ENCODE measurements at regions not wholly inside any gene's neighbourhood (a gene's known extent, or its start where the extent isn't known, plus 50 kb on each side); places are given as distances from the start of the nearest gene placed in this dataset.

DNA sequence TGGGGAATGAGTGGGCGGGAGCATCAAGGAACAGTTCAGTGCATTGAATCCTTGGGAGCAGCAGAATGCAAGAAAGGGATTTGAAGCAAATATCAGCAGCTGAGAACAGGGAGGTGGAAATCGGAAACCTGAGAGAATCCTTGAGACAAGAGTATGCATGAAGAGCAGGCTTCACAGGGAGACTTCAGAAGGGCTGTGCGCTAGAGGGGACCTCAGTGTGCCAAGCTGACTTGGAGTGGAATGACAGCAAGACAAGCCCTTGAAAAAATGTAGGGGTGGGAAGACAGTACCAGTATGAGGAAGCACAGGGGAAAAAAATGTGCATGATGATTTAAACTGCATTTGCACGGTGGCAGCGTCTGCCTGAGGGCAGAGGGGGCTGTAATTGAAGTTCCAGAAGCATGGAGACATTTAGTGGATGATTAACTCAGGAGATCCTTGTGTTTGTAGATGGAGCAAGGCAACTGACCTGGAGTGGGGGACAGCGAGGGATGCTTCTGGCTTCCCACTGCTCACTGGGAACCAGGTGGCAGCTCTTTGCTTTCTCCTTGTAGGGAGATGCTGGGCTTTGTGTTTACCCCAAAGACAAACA lies 204.9 kb upstream of the PLET1 start:
- no peak for DNase-seq (ENCODE audit: low spot score)
- H3K4ac ChIP-seq (ENCODE audit: low read length), result no peak overlapping the region
- no peak overlapping the region for H2BK120ac ChIP-seq (ENCODE audit: low read depth, low read length)
- H3K14ac ChIP-seq (ENCODE audit: low read length), result no peak overlapping the region
- no peak overlapping the region for H3K18ac ChIP-seq (ENCODE audit: low read length)
- H2BK15ac ChIP-seq (ENCODE audit: low read length), result no peak overlapping the region
- H2BK12ac ChIP-seq (ENCODE audit: low read length), result no peak overlapping the region
- no peak overlapping the region for H3K4me2 ChIP-seq (ENCODE audit: insufficient read depth, low read length, poor library complexity, severe bottlenecking)
- no peak overlapping the region for H3K23ac ChIP-seq (ENCODE audit: low read depth, low read length, poor library complexity)
- H3K27me3 ChIP-seq (ENCODE audit: control insufficient read depth in 3 of 3, insufficient read depth in 3 of 3, low read depth in 1 of 3, low read length in 3 of 3), result no peaks in the 10 kb centered on the region
- peaks cover 0 to 6% of the 10 kb centered on the region in 2 donors for H3K4me1 ChIP-seq (ENCODE audit: control insufficient read depth in 2 of 2, insufficient read depth in 1 of 2, low read depth in 1 of 2, low read length in 2 of 2)
- no peaks in the 10 kb centered on the region for H3K79me1 ChIP-seq (ENCODE audit: low read depth, low read length)
- H2BK5ac ChIP-seq (ENCODE audit: low read length), result no peak overlapping the region
- H4K8ac ChIP-seq (ENCODE audit: low read depth, low read length), result no peak overlapping the region
- no peak overlapping the region for H3K27ac ChIP-seq (replicated peaks; ENCODE audit: low read length)
- H3K36me3 ChIP-seq (replicated peaks in 1 of 2; ENCODE audit: control insufficient read depth in 2 of 2, insufficient read depth in 2 of 2, low read length in 2 of 2), result no peaks in the 10 kb centered on the region
- no peak overlapping the region for H3K4me3 ChIP-seq (ENCODE audit: low read length in 2 of 2)
- no peaks in the 10 kb centered on the region for H3K9me3 ChIP-seq (replicated peaks in 1 of 2; ENCODE audit: control insufficient read depth in 2 of 2, insufficient read depth in 1 of 2, low read depth in 1 of 2, low read length in 2 of 2)
- H3K9ac ChIP-seq (ENCODE audit: low read depth, low read length, poor library complexity), result no peak overlapping the region
- H4K91ac ChIP-seq (ENCODE audit: low read depth, low read length, poor library complexity), result no peak overlapping the region
- H2AFZ ChIP-seq (ENCODE audit: low read length), result no peak overlapping the region
- no CpG with 5 or more reads among the region's 6 CpGs for WGBS, 2 donors (ENCODE audit: extremely low coverage in 2 of 2, insufficient read length in 2 of 2, insufficient replicate concordance in 1 of 2)
- H2AK5ac ChIP-seq (ENCODE audit: low read depth, low read length), result no peak overlapping the region

DNA sequence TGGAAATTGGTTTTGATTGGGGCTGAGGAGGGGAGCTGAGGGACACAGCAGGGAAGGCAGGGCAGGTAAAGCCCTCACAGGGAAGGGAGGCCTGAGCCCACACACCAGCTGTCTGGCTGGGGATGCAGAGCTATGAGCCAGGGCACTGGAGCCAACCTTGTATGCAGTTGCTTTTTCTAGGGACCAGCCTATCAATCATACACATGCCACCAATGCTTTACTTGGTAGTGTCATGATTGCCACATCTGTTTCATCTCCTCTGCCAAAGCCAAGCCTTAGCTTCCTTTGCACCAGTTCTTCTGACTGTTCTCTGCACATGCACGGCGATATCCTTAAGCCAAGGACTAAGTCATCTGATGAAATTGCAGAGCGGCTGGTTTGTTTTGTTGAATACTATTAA lies 207.1 kb upstream of the PLET1 start:
- Histone ChIP-seq H3K27me3 (ENCODE audit: control insufficient read depth in 3 of 3, insufficient read depth in 3 of 3, low read depth in 1 of 3, low read length in 3 of 3) (no peaks in the 10 kb centered on the region), H3K4me2 (ENCODE audit: insufficient read depth, low read length, poor library complexity, severe bottlenecking) (no peak overlapping the region), H2BK5ac (ENCODE audit: low read length) (no peak overlapping the region), H3K4me3 (ENCODE audit: low read length in 2 of 2) (no peak overlapping the region), H2AK5ac (ENCODE audit: low read depth, low read length) (no peak overlapping the region), H3K9ac (ENCODE audit: low read depth, low read length, poor library complexity) (peak overlapping the region; percentile 14), H2BK120ac (ENCODE audit: low read depth, low read length) (no peak overlapping the region), H3K4ac (ENCODE audit: low read length) (no peak overlapping the region), H3K79me1 (ENCODE audit: low read depth, low read length) (no peaks in the 10 kb centered on the region), H3K36me3 (replicated peaks in 1 of 2; ENCODE audit: control insufficient read depth in 2 of 2, insufficient read depth in 2 of 2, low read length in 2 of 2) (no peaks in the 10 kb centered on the region), H3K27ac (replicated peaks; ENCODE audit: low read length) (no peak overlapping the region), H3K23ac (ENCODE audit: low read depth, low read length, poor library complexity) (no peak overlapping the region), H2AFZ (ENCODE audit: low read length) (no peak overlapping the region), H3K4me1 (ENCODE audit: control insufficient read depth in 2 of 2, insufficient read depth in 1 of 2, low read depth in 1 of 2, low read length in 2 of 2) (peaks cover 0 to 8% of the 10 kb centered on the region in 2 donors), H3K18ac (ENCODE audit: low read length) (no peak overlapping the region), H3K9me3 (replicated peaks in 1 of 2; ENCODE audit: control insufficient read depth in 2 of 2, insufficient read depth in 1 of 2, low read depth in 1 of 2, low read length in 2 of 2) (no peaks in the 10 kb centered on the region), H2BK12ac (ENCODE audit: low read length) (no peak overlapping the region), H2BK15ac (ENCODE audit: low read length) (no peak overlapping the region), H4K8ac (ENCODE audit: low read depth, low read length) (no peak overlapping the region), H3K14ac (ENCODE audit: low read length) (no peak overlapping the region), H4K91ac (ENCODE audit: low read depth, low read length, poor library complexity) (no peak overlapping the region)
- WGBS, 2 donors (ENCODE audit: extremely low coverage in 2 of 2, insufficient read length in 2 of 2, insufficient replicate concordance in 1 of 2), result no CpG with 5 or more reads among the region's 3 CpGs
- DNase-seq (ENCODE audit: low spot score), result no peak

GRCh38 chr11:112469376-112469775 lies 208.7 kb upstream of the PLET1 start:
- Histone ChIP-seq H2AFZ (ENCODE audit: low read length) (no peak overlapping the region), H3K36me3 (replicated peaks in 1 of 2; ENCODE audit: control insufficient read depth in 2 of 2, insufficient read depth in 2 of 2, low read length in 2 of 2) (no peaks in the 10 kb centered on the region), H3K4me1 (ENCODE audit: control insufficient read depth in 2 of 2, insufficient read depth in 1 of 2, low read depth in 1 of 2, low read length in 2 of 2) (peaks cover 0 to 8% of the 10 kb centered on the region in 2 donors), H3K9me3 (replicated peaks in 1 of 2; ENCODE audit: control insufficient read depth in 2 of 2, insufficient read depth in 1 of 2, low read depth in 1 of 2, low read length in 2 of 2) (no peaks in the 10 kb centered on the region), H3K4me2 (ENCODE audit: insufficient read depth, low read length, poor library complexity, severe bottlenecking) (no peak overlapping the region), H4K91ac (ENCODE audit: low read depth, low read length, poor library complexity) (no peak overlapping the region), H4K8ac (ENCODE audit: low read depth, low read length) (no peak overlapping the region), H3K27ac (replicated peaks; ENCODE audit: low read length) (no peak overlapping the region), H2BK5ac (ENCODE audit: low read length) (no peak overlapping the region), H3K18ac (ENCODE audit: low read length) (no peak overlapping the region), H2BK12ac (ENCODE audit: low read length) (no peak overlapping the region), H2BK120ac (ENCODE audit: low read depth, low read length) (no peak overlapping the region), H3K23ac (ENCODE audit: low read depth, low read length, poor library complexity) (no peak overlapping the region), H3K14ac (ENCODE audit: low read length) (no peak overlapping the region), H3K79me1 (ENCODE audit: low read depth, low read length) (no peaks in the 10 kb centered on the region), H3K4me3 (ENCODE audit: low read length in 2 of 2) (no peak overlapping the region), H3K4ac (ENCODE audit: low read length) (no peak overlapping the region), H2AK5ac (ENCODE audit: low read depth, low read length) (no peak overlapping the region), H2BK15ac (ENCODE audit: low read length) (no peak overlapping the region), H3K9ac (ENCODE audit: low read depth, low read length, poor library complexity) (no peak overlapping the region), H3K27me3 (ENCODE audit: control insufficient read depth in 3 of 3, insufficient read depth in 3 of 3, low read depth in 1 of 3, low read length in 3 of 3) (no peaks in the 10 kb centered on the region)
- no CpG with 5 or more reads among the region's 4 CpGs for WGBS, 2 donors (ENCODE audit: extremely low coverage in 2 of 2, insufficient read length in 2 of 2, insufficient replicate concordance in 1 of 2)
- no peak for DNase-seq (ENCODE audit: low spot score)

DNA sequence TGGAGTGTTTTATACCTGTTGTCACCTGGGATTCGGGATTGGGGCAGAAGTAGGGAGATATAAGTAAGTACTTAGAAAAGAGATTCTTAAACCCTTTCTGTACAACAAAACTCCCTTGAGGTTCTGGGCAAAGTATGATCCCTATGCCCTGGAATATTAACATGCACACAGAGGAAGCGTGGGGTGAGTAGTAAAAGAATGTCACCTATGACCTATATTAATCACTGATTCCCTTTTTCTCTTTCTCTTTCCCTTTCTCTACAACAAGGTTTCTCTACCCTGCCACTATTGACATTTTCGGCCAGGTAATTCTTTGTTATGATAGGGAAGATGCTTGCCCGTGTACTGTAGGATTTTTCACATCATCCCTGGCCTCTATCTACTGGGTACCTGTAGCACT lies 209.7 kb upstream of the PLET1 start:
- H2BK15ac ChIP-seq (ENCODE audit: low read length), result no peak overlapping the region
- H3K4me2 ChIP-seq (ENCODE audit: insufficient read depth, low read length, poor library complexity, severe bottlenecking), result no peak overlapping the region
- no peak overlapping the region for H2BK5ac ChIP-seq (ENCODE audit: low read length)
- WGBS, 2 donors (ENCODE audit: extremely low coverage in 2 of 2, insufficient read length in 2 of 2, insufficient replicate concordance in 1 of 2), result no CpG with 5 or more reads among the region's 4 CpGs
- no peak overlapping the region for H2AFZ ChIP-seq (ENCODE audit: low read length)
- peaks cover 0 to 5% of the 10 kb centered on the region in 2 donors for H3K4me1 ChIP-seq (ENCODE audit: control insufficient read depth in 2 of 2, insufficient read depth in 1 of 2, low read depth in 1 of 2, low read length in 2 of 2)
- H3K23ac ChIP-seq (ENCODE audit: low read depth, low read length, poor library complexity), result no peak overlapping the region
- no peaks in the 10 kb centered on the region for H3K27me3 ChIP-seq (ENCODE audit: control insufficient read depth in 3 of 3, insufficient read depth in 3 of 3, low read depth in 1 of 3, low read length in 3 of 3)
- no peak overlapping the region for H2BK120ac ChIP-seq (ENCODE audit: low read depth, low read length)
- no peak for DNase-seq (ENCODE audit: low spot score)
- H3K79me1 ChIP-seq (ENCODE audit: low read depth, low read length), result no peaks in the 10 kb centered on the region
- no peak overlapping the region for H2AK5ac ChIP-seq (ENCODE audit: low read depth, low read length)
- H3K27ac ChIP-seq (replicated peaks; ENCODE audit: low read length), result no peak overlapping the region
- no peak overlapping the region for H3K18ac ChIP-seq (ENCODE audit: low read length)
- no peak overlapping the region for H3K4ac ChIP-seq (ENCODE audit: low read length)
- H3K9me3 ChIP-seq (replicated peaks in 1 of 2; ENCODE audit: control insufficient read depth in 2 of 2, insufficient read depth in 1 of 2, low read depth in 1 of 2, low read length in 2 of 2), result no peaks in the 10 kb centered on the region
- no peak overlapping the region for H3K14ac ChIP-seq (ENCODE audit: low read length)
- no peak overlapping the region for H4K91ac ChIP-seq (ENCODE audit: low read depth, low read length, poor library complexity)
- no peak overlapping the region for H3K4me3 ChIP-seq (ENCODE audit: low read length in 2 of 2)
- H3K9ac ChIP-seq (ENCODE audit: low read depth, low read length, poor library complexity), result no peak overlapping the region
- H3K36me3 ChIP-seq (replicated peaks in 1 of 2; ENCODE audit: control insufficient read depth in 2 of 2, insufficient read depth in 2 of 2, low read length in 2 of 2), result no peaks in the 10 kb centered on the region
- no peak overlapping the region for H2BK12ac ChIP-seq (ENCODE audit: low read length)
- no peak overlapping the region for H4K8ac ChIP-seq (ENCODE audit: low read depth, low read length)

Data from neuronal stem cell (in vitro differentiated cells).